ENCODE measurements at regions not wholly inside any gene's neighbourhood (a gene's known extent, or its start where the extent isn't known, plus 50 kb on each side); places are given as distances from the start of the nearest gene placed in this dataset.
A peak's percentile ranks its signal among the peaks of the same experiment; 100 is the strongest.

GRCh38 chr13:31968473-31968872 lies 63.1 kb upstream of the FRY start:
- H3K4me3 ChIP-seq (ENCODE audit: control insufficient read depth, low read depth, low read length) = no peak overlapping the region
- no peak for TF ChIP-seq CTCF (IDR thresholded peaks at IDR 0.05; ENCODE audit: control insufficient read depth, insufficient read depth, low read depth, low read length, missing control alignments)
- no peak for DNase-seq (ENCODE audit: low read depth)

GRCh38 chr13:31970231-31970930 lies 61.2 kb upstream of the FRY start:
- no peak for TF ChIP-seq CTCF (IDR thresholded peaks at IDR 0.05; ENCODE audit: control insufficient read depth, insufficient read depth, low read depth, low read length, missing control alignments)
- H3K4me3 ChIP-seq (ENCODE audit: control insufficient read depth, low read depth, low read length) = no peak overlapping the region
- peak; percentile 83 for DNase-seq (ENCODE audit: low read depth)

GRCh38 chr13:31972453-31972852 lies 59.1 kb upstream of the FRY start:
- no peak for TF ChIP-seq CTCF (IDR thresholded peaks at IDR 0.05; ENCODE audit: control insufficient read depth, insufficient read depth, low read depth, low read length, missing control alignments)
- no peak for DNase-seq (ENCODE audit: low read depth)
- no peak overlapping the region for H3K4me3 ChIP-seq (ENCODE audit: control insufficient read depth, low read depth, low read length)

- no peak overlapping the region for H3K4me3 ChIP-seq (ENCODE audit: control insufficient read depth, low read depth, low read length)
- TF ChIP-seq CTCF (IDR thresholded peaks at IDR 0.05; ENCODE audit: control insufficient read depth, insufficient read depth, low read depth, low read length, missing control alignments) = no peak
- no peak for DNase-seq (ENCODE audit: low read depth)
These were observed 53.6 kb upstream of the FRY start for GRCh38 chr13:31978021-31978420.

GRCh38 chr13:31980830-31981229 lies 50.7 kb upstream of the FRY start:
- no peak overlapping the region for H3K4me3 ChIP-seq (ENCODE audit: control insufficient read depth, low read depth, low read length)
- DNase-seq (ENCODE audit: low read depth) = no peak
- TF ChIP-seq CTCF (IDR thresholded peaks at IDR 0.05; ENCODE audit: control insufficient read depth, insufficient read depth, low read depth, low read length, missing control alignments) = no peak

Measured in AG09309 (cell line).